ENCODE measurements at regions not wholly inside any gene's neighbourhood (a gene's known extent, or its start where the extent isn't known, plus 50 kb on each side); places are given as distances from the start of the nearest gene placed in this dataset.
A peak's percentile ranks its signal among the peaks of the same experiment; 100 is the strongest.

GRCh38 chr2:104371087-104371781 lies 482.7 kb upstream of the POU3F3 start:
- Histone ChIP-seq H3K36me3 (ENCODE audit: low read depth) (no peaks in the 10 kb centered on the region), H3K9me3 (no peaks in the 10 kb centered on the region), H3K4me1 (ENCODE audit: low read depth) (no peaks in the 10 kb centered on the region), H3K4me3 (no peak overlapping the region)
- ATAC-seq (no peak), DNase-seq (no peak)
- TF ChIP-seq, protein P1, sequence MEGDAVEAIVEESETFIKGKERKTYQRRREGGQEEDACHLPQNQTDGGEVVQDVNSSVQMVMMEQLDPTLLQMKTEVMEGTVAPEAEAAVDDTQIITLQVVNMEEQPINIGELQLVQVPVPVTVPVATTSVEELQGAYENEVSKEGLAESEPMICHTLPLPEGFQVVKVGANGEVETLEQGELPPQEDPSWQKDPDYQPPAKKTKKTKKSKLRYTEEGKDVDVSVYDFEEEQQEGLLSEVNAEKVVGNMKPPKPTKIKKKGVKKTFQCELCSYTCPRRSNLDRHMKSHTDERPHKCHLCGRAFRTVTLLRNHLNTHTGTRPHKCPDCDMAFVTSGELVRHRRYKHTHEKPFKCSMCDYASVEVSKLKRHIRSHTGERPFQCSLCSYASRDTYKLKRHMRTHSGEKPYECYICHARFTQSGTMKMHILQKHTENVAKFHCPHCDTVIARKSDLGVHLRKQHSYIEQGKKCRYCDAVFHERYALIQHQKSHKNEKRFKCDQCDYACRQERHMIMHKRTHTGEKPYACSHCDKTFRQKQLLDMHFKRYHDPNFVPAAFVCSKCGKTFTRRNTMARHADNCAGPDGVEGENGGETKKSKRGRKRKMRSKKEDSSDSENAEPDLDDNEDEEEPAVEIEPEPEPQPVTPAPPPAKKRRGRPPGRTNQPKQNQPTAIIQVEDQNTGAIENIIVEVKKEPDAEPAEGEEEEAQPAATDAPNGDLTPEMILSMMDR (IDR thresholded peaks at IDR 0.05): no peak
- intact Hi-C loops (cut with DNase I, micrococcal nuclease): no loop called here

DNA sequence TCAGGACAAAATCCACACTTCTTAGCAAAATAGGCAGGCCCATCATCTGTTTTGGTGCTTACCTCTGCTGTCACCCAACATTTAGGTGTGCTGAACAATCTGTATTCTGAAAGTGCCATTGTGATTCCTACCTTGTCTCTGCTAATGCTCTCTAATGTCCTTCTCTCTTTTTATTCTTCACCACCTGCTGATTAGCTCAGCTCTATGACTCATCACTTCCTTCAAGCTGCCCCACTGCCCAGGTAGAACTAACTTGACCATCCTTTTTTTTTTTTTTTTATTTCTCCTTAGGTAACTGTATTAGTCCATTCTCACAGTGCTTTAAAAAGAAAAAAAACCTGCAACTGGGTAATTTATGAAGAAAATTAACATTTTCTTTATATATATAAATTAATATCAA lies 478.7 kb upstream of the POU3F3 start:
- Histone ChIP-seq H3K4me1 (ENCODE audit: low read depth) (no peaks in the 10 kb centered on the region), H3K36me3 (ENCODE audit: low read depth) (no peaks in the 10 kb centered on the region), H3K4me3 (no peak overlapping the region), H3K9me3 (no peaks in the 10 kb centered on the region)
- intact Hi-C loops (cut with DNase I, micrococcal nuclease): no loop called here
- TF ChIP-seq, protein P1 (IDR thresholded peaks at IDR 0.05): no peak
- ATAC-seq: no peak
- DNase-seq: no peak

- ATAC-seq (peak; percentile 81), DNase-seq (peak in 1 of 3 donors; percentile 59)
- Histone ChIP-seq H3K4me1 (ENCODE audit: low read depth) (no peaks in the 10 kb centered on the region), H3K4me3 (no peak overlapping the region), H3K9me3 (no peaks in the 10 kb centered on the region), H3K36me3 (ENCODE audit: low read depth) (no peaks in the 10 kb centered on the region)
- intact Hi-C loops (cut with DNase I, micrococcal nuclease): no loop called here
- TF ChIP-seq, protein P1 (IDR thresholded peaks at IDR 0.05): no peak
These were observed 475.0 kb upstream of the POU3F3 start for GRCh38 chr2:104378853-104379374.

DNA sequence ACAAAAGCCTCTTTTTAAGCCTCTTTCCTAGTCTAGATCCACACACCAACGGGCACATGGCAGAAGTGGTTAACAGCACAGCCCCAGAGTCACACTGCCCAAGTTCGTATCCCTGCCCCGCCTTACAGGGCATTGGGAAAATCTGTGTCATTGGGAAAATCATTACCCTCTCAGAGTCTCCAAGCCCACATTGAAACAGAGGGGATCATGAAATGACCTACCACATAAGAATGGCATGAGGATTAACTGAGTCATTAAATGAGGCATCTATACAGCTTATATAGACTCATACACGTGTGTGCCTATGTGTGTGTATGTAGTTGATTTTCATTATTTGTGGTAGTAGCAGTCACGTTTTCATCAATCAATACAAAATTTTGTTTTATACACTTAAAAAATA lies 469.0 kb upstream of the POU3F3 start:
- H3K4me1 ChIP-seq (ENCODE audit: low read depth): no peaks in the 10 kb centered on the region
- no peaks in the 10 kb centered on the region for H3K36me3 ChIP-seq (ENCODE audit: low read depth)
- H3K4me3 ChIP-seq: no peak overlapping the region
- no peaks in the 10 kb centered on the region for H3K9me3 ChIP-seq
- DNase-seq (no peak), ATAC-seq (no peak)
- TF ChIP-seq, protein P1 (IDR thresholded peaks at IDR 0.05): no peak
- intact Hi-C loops (cut with DNase I, micrococcal nuclease): no loop called here

- Histone ChIP-seq H3K9me3 (no peaks in the 10 kb centered on the region), H3K4me3 (no peak overlapping the region), H3K4me1 (ENCODE audit: low read depth) (no peaks in the 10 kb centered on the region), H3K36me3 (ENCODE audit: low read depth) (no peaks in the 10 kb centered on the region)
- ATAC-seq (no peak), DNase-seq (no peak)
- intact Hi-C loops (cut with DNase I, micrococcal nuclease): no loop called here
- TF ChIP-seq, protein P1 (IDR thresholded peaks at IDR 0.05): no peak
These were observed 468.2 kb upstream of the POU3F3 start for GRCh38 chr2:104385743-104386142.

Measured in mucosa of descending colon (tissue), 3 donors.